SH-SY5Y (cell line): ENCODE measurements at regions not wholly inside any gene's neighbourhood (a gene's known extent, or its start where the extent isn't known, plus 50 kb on each side); places are given as distances from the start of the nearest gene placed in this dataset.

Experiments
- GATA2 ChIP-seq: IDR thresholded peaks from 2 replicates; pipeline ENCODE4 v1.6.1; 2011; ENCODE audit warnings: mild to moderate bottlenecking, low read depth, low read length
- GATA3 ChIP-seq: IDR thresholded peaks from 2 replicates; pipeline ENCODE4 v1.6.1; 2011; ENCODE audit warnings: low read depth, mild to moderate bottlenecking, low read length, moderate library complexity

DNA sequence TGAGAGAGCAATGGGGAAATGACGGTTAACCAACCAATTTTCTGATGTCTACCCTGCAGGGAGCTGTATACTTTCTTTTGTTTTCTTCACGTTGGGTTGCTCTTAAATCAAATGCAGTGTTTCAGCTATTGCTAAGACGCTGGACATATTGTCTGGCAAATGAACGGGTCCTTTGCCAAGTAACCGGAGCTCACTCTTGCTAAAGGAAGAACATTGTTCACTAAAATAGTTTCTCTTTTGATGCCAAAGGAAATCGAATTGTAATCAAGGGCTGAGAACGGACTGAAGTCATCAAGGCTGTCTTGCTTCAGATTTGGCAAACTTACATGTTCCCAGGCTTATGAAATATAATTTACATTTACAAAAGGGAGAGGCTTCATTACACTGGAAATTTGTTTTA is 142.3 kb upstream of the ARGLU1 start:
- TF ChIP-seq GATA3 (no peak), GATA2 (no peak)
